Left hindlimb (tissue), 1 donor: ENCODE measurements at regions not wholly inside any gene's neighbourhood (a gene's known extent, or its start where the extent isn't known, plus 50 kb on each side); places are given as distances from the start of the nearest gene placed in this dataset.
"Not testable (repeated sequence)": the region's sequence is repeated elsewhere in the genome, so short reads cannot be mapped to it uniquely, and the experiment has no call there.

ENCODE experiments used
- DNase-seq: peaks from one replicate; pipeline ENCODE4 v3.0.0-alpha.2; 2018

- DNase-seq = no peak
Measured at GRCh38 chr1:229862017-229862774, 204.8 kb upstream of the GALNT2 start.

DNA sequence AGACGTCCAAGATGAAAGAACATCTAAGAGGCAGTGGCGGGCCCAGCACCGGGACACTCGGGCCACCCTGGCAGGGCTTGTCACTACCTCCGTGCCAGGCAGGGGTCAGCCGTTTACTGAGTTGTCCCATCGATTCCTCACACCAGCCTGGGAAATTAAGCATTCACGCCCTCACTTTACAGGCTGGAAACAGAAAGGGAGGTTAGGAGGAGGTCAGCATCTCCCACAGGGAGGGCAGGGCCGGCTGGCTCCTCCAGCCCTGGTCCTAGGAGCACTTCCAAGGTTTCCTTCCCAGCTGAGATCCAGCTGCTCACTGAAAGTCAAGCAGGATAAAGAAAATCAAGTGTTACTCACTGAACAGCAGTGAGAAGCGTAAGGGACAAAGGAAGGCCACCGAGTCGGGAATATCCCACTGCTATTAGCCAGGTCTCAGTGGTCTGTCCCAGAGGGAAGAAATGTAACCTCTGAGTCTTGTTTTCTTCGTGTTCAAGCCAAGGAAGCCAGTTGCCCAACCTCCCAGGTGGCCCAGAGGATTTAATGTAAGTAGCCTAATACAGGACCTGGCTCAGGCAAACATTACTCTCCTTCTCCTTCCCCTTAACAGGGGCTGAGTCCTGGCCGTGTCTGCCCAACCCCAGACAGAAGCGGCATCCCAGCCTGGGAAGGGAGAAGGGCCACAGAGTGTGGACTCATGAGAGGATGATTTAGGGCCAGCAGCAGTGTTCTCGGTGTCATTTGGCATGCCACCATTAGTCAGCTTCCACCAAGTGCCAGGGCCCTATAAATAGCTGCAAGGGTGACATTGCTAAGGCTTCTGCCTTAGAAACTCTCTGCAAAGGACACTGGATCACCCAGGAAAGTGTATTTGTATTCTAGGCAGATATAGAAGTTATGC, 203.1 kb upstream of the GALNT2 start:
- DNase-seq = no peak

DNA sequence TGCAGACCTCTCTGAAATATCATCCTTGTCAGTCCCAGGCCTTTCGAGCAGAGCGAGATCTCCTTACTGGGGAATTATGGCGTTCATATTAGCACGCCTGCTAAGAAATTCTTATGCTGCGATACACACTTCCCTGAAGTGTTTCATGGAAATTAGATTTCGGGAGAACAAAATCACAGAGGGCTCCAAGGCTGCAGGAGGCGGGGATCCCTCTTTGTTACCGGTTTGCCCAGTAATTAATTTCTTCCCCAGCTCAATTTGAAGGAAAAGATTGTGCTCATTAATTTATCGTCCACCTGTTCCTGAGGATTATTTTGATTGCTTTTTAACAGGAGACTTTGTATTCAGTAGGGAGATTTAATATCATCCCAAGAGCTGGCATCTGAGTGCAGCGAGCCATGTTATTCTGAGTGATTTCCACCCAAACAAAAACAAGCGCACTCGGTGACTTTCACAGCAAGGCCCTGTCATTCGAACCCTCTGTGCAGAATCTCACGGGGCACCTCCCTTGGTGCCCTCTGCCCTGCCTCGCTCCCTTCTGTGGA, 202.3 kb upstream of the GALNT2 start:
- no peak for DNase-seq

DNA sequence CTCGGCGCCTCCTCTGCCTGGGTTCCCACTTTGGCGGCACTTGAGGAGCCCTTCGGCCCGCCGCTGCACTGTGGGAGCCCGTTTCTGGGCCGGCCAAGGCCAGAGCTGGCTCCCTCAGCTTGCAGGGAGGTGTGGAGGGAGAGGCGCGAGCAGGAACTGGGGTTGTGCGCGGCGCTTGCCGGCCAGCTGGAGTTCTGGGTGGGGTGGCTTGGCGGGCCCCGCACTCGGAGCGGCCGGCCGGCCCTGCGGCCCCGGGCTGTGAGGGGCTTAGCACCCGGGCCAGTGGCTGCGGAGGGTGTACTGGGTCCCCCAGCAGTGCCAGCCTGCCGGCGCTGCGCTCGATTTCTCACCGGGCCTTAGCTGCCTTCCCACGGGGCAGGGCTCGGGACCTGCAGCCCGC, 201.7 kb upstream of the GALNT2 start:
- not testable (repeated sequence) for DNase-seq

GRCh38 chr1:229867726-229868125, 199.3 kb upstream of the GALNT2 start:
- DNase-seq = no peak

GRCh38 chr1:229869240-229869639, 197.8 kb upstream of the GALNT2 start:
- no peak for DNase-seq

DNA sequence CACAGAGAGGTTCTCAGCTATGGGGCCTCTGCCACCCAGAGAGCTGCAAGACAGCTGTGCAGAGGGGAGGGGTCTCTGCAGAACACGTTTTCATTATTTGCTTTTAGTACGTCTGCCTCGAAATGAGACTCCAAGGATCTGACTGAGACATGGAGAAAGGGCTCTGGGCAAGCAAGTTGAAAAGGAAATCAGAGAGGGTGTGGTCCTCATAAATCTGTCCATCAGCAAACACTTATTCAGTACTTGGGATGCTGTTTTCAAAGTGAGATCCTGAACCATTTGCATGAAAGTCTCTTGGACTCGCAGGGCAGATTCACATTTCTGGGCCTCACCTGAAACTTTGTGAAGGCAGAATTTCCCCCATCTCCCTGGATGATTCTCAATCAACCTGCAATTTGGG, 197.4 kb upstream of the GALNT2 start:
- no peak for DNase-seq

DNA sequence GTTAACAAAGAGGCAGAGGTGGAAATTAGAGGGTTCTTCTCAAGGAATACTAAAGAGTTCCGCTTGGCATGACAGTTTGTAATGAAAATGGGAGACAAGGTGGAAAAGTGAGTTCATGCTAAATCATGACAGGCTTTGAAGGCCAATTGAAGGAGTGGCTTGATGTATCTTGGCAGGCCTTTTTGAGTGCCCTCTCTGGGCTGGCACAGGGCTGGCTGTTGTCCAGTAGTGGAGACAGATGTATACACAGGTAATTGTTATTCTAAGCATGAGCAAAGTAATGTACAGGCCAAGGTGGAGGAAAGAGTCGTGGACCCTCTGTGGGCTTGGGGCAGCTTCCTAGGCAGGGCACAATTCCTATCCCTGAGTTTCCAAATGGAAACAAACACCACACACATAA, 196.7 kb upstream of the GALNT2 start:
- no peak for DNase-seq

DNA sequence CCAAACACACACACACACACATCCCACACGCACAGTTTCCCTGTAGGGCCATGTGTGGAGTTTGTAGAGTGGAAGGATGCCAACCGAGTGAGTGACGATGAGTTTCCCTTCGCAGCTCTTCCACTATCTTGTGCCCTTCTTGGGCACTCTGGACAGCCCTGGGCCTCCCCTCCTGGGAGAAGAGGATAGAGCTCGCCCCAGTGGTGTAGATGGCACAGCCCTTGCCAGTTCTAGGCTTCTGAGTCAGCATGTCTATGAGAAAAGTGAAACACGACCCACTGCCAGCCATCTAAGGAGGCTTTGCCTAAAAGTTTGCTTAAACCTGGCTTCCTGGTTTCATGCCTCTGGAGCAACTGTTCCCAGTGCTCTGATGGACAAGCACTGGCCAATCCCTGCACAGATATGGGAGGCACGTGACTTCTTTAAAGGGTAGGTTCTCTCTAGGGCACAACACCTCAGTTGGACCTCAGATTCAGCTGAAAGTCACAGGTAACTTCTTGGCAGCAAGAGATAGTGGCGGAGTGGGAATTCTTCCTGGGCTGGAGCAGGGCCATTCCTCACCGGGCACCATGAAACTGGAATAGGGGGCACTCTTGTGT, 195.9 kb upstream of the GALNT2 start:
- DNase-seq = no peak

- no peak for DNase-seq
Measured at GRCh38 chr1:229874136-229874535, 192.9 kb upstream of the GALNT2 start.

DNA sequence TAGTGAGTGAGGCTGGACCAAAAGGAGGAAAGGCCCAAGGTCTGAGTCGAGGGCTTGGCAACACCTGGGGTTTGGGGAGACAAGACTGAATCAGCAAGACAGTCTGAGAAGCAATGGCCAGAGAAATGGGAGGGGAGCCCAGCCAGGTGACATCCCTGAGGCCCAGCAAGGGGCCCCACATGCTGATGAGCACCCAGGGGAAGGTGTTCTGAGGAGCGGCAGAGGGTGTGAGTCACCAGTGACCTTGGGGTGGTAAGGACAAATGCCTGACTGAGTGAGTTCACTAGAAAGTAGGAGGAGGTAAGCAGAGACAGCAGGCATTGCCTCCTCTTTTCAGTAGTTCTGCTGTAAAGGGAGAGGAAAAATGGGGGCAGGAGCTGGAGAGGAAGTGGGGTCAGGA, 192.4 kb upstream of the GALNT2 start:
- no peak for DNase-seq

DNA sequence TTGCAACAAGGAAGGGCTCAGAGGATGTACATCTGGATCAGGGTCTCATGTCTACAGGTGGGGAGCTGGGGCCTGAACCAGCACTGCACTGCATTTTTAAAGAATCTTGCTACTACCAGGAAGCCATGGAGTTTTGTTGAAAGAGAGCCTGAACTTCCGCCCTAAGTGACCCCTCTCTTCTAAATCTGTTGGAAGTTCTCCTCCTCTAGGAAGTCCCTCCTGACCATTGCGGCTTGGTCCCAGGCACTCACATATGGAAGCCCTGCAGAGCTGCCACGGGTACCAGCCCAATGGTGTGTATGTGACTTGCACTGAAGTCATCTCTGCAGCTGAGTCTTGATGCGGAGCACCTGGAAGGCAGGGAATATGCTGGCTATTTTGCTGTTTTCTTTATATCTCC, 192.0 kb upstream of the GALNT2 start:
- DNase-seq = no peak

- DNase-seq = no peak
Measured at GRCh38 chr1:229879746-229880145, 187.3 kb upstream of the GALNT2 start.

- no peak for DNase-seq
Measured at GRCh38 chr1:229880271-229881170, 186.5 kb upstream of the GALNT2 start.

- DNase-seq = no peak
Measured at GRCh38 chr1:229882621-229883020, 184.4 kb upstream of the GALNT2 start.

DNA sequence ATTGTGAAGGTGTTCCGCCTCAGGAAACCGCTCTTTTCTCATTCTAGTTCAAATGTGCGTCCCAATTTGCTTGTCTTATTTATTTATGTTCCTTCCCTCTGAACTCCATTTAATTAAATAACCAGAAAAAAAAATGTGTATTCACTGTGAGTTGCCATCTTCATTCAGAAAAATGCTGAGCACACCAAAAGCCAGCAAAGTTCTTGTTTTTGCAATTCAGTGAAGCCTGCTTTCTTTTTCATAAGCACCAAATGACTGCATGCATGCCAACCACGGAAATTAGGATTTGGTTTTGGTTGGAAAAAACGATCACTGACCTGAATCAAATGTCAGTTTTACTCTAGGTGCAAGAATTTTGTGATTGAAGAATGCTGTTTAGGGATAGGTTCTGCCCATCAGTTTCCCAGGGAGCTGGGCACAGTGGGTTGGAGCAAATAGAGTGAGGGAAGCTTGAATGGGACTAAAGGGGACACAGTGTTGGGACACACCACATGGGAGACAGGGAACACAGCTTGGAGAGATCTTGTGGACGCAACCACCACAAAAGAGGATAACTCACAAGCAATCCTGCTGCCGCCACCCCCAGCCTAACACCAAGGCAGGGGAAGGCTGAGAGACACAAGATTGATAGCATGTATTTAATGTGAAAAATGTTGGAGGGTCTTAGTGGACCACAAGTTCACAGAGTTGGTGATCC, 183.4 kb upstream of the GALNT2 start:
- no peak for DNase-seq

- no peak for DNase-seq
Measured at GRCh38 chr1:229884765-229885164, 182.3 kb upstream of the GALNT2 start.

DNA sequence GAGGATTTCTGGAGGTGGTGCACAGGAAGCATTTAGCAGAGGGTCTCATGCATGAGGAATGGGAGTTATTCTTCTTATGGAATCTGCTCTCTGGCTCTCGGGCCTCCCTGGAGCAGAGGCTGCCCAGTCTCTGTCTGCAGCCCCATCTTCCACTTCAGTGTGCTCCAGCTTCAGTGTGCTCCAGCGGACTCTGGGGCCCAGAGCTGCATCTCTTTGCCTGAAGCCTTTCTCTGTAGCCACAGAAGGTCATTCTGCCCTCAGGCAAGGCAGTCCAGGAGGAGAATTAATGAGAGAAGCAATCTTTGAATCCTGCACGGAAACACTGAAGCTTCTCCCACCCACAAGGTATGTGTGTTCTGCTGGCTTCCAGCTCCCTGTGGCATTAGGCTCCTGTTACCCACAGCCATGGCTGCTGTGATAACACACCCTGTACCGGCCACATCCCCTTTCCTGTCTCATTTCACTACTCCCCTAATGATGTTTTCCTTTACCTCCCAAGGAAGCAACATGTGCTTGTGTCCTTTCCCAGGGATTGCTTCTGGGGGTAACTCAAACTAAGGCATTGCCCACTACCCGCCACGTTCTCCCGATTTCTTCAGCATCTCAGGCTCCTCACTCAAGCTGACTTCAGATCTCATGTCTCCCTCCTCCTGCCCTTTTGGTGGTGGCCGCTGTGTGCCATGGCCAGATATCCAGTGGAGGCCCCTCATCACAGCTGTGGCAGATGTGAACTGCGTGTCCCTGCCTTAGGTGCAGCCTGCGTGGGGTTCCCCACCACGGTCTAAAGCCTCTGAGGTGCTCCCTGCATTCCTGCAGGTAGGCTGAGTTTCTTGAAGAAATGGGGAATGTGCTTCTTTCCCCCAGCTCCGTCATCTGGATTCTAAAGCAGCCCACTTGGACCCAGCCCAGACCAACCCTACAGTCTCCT, 181.2 kb upstream of the GALNT2 start:
- no peak for DNase-seq

- no peak for DNase-seq
Measured at GRCh38 chr1:229886636-229887035, 180.4 kb upstream of the GALNT2 start.

DNA sequence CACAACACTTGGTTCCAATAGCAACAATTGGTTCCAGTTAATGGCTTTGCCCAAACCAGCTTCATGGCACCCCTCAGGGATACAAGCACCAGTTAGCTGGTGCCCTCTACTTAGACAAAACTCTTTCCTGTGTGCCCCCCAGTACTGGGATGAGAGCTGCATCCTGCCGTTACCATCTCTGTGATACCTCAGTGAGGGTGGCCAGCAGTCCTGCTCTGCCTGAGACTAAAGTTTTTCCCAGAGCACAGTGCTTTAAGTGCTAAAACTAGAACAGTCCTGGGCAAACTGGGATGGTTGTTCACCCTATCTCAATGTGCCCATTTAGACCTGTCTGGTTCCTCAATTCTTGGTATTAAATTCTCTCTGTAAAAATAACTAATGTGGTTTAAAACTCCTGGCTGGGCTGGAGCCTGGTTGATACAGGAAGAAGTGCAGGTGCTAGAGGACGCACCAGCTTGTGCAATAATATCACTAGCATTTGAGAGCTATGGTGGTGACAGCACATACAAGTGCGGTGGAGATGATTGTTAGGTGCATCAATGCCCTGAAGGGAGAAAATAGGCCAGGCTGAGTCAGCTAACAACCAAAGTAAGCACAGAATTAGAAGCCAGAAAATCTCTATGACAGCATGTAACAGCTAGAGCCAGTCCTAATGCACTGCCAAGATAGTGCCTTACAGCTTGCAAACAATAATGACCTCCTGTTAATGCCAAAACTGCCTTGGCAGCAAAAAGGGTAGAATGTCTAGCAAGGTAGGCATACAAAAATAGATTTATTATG, 179.8 kb upstream of the GALNT2 start:
- no peak for DNase-seq
